GM23338 (cell line): ENCODE measurements at regions not wholly inside any gene's neighbourhood (a gene's known extent, or its start where the extent isn't known, plus 50 kb on each side); places are given as distances from the start of the nearest gene placed in this dataset.

Source experiments
- ATAC-seq: fragments of 200-7000 bp; cut with Tn5 transposase; 3 replicates; pipeline ENCODE4 v1.9.1; 2020
- DNase-seq: peaks from one replicate; pipeline ENCODE4 v3.0.0-alpha.2; 2015; ENCODE audit warnings: low spot score
- H2AFZ ChIP-seq: fragments of 200-600 bp; sonication (generic); 2 replicates; pipeline ENCODE4 v1.8.0; 2016; ENCODE audit warnings: antibody characterized with exemption, mild to moderate bottlenecking, moderate library complexity
- H3F3A ChIP-seq: fragments of 200-600 bp; sonication (generic); replicated peaks from 2 replicates; pipeline ENCODE4 v1.8.0; 2017; ENCODE audit warnings: antibody characterized with exemption, mixed run types, low read depth
- H3K27ac ChIP-seq: fragments of 200-600 bp; sonication (generic); 2 replicates; pipeline ENCODE4 v1.6.1; 2016; ENCODE audit warnings: low read depth
- H3K27me3 ChIP-seq: fragments of 200-600 bp; sonication (generic); 2 replicates; pipeline ENCODE4 v1.8.0; 2016; ENCODE audit warnings: mild to moderate bottlenecking, mixed run types, moderate library complexity; ENCODE audit not compliant: insufficient read depth
- H3K36me3 ChIP-seq: fragments of 200-600 bp; sonication (generic); 2 replicates; pipeline ENCODE4 v1.8.0; 2016; ENCODE audit warnings: mild to moderate bottlenecking; ENCODE audit not compliant: insufficient read depth
- H3K4me1 ChIP-seq: fragments of 200-600 bp; sonication (generic); 2 replicates; pipeline ENCODE4 v1.8.0; 2016; ENCODE audit warnings: mild to moderate bottlenecking, moderate library complexity; ENCODE audit not compliant: insufficient read depth
- H3K4me2 ChIP-seq: fragments of 200-600 bp; sonication (generic); 2 replicates; pipeline ENCODE4 v1.7.1; 2017; ENCODE audit warnings: mixed run types
- H3K4me3 ChIP-seq: fragments of 200-600 bp; sonication (generic); 2 replicates; pipeline ENCODE4 v1.6.1; 2016; ENCODE audit warnings: mixed run types
- H3K79me2 ChIP-seq: fragments of 200-600 bp; sonication (generic); replicated peaks from 2 replicates; pipeline ENCODE4 v1.8.0; 2017; ENCODE audit warnings: mild to moderate bottlenecking; ENCODE audit not compliant: insufficient read depth
- H3K9me2 ChIP-seq: fragments of 200-600 bp; sonication (generic); 2 replicates; pipeline ENCODE4 v1.8.0; 2017; ENCODE audit not compliant: insufficient read depth
- H4K20me1 ChIP-seq: fragments of 200-600 bp; sonication (generic); replicated peaks from 2 replicates; pipeline ENCODE4 v1.8.0; 2017; ENCODE audit warnings: mild to moderate bottlenecking; ENCODE audit not compliant: insufficient read depth
- H3K27ac Mint-ChIP-seq: 2 replicates; pipeline ENCODE4 v1.8.0; 2020; ENCODE audit warnings: inconsistent platforms, mild to moderate bottlenecking, moderate library complexity, mixed read lengths
- H3K27me3 Mint-ChIP-seq: 3 replicates; pipeline ENCODE4 v1.8.0; 2022; ENCODE audit warnings: low read depth, mild to moderate bottlenecking, moderate library complexity, mixed read lengths, inconsistent platforms; ENCODE audit not compliant: insufficient read depth, poor library complexity
- H3K36me3 Mint-ChIP-seq: 3 replicates; pipeline ENCODE4 v1.8.0; 2021; ENCODE audit warnings: low read depth, mild to moderate bottlenecking, inconsistent platforms, moderate library complexity, mixed read lengths
- H3K4me1 Mint-ChIP-seq: 3 replicates; pipeline ENCODE4 v1.8.0; 2020; ENCODE audit warnings: mild to moderate bottlenecking, inconsistent platforms, mixed read lengths
- H3K4me3 Mint-ChIP-seq: 3 replicates; pipeline ENCODE4 v1.8.0; 2021; ENCODE audit warnings: moderate library complexity, mild to moderate bottlenecking, inconsistent platforms, mixed read lengths
- H3K9me3 Mint-ChIP-seq: 3 replicates; pipeline ENCODE4 v1.8.0; 2020; ENCODE audit warnings: moderate library complexity, mild to moderate bottlenecking, inconsistent platforms, mixed read lengths
- ETS1 ChIP-seq: IDR thresholded peaks from 2 replicates; pipeline ENCODE4 v1.6.1; 2016; ENCODE audit warnings: antibody characterized with exemption
- POLR2AphosphoS5 ChIP-seq: IDR thresholded peaks from 2 replicates; pipeline ENCODE4 v1.6.1; 2016; ENCODE audit warnings: antibody characterized with exemption, low read depth
- ZNF114 ChIP-seq: fragments of 250-450 bp; sonication (Bioruptor Pico); IDR thresholded peaks from 2 replicates; pipeline ENCODE4 v1.5.0; 2020; ENCODE audit warnings: mild to moderate bottlenecking, moderate library complexity
- TF ChIP-seq, protein P1 (sequence below): fragments of 250-450 bp; sonication (Bioruptor Pico); IDR thresholded peaks from 2 replicates; pipeline ENCODE4 v1.5.0; 2020; ENCODE audit warnings: mild to moderate bottlenecking, moderate library complexity

DNA sequence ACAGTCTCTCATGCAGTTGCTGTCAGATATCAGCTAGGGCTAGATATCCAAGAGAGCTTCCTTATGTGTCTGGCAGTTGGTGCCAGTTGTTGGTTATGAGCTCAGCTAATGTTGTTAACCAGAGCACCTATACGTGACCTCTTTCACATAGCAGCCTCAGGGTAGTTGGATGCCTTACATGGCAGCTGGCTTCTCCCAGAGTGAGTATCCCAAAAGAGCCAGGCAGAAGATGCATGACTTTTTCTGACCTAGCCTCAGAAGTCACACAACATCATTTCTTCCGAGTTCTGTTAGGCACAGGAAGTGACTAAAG, 175.7 kb downstream of the VEGFA start:
- no peak overlapping the region for H3K4me2 ChIP-seq
- H3K4me1 ChIP-seq, result peaks cover 7% of the 10 kb centered on the region; the same call in 1 of the 2 replicates
- H3K79me2 ChIP-seq, result no peaks in the 10 kb centered on the region
- DNase-seq (no peak), ATAC-seq (no peak)
- no peak overlapping the region for H2AFZ ChIP-seq
- H3K27me3 ChIP-seq, result no peaks in the 10 kb centered on the region
- H3K36me3 ChIP-seq, result no peaks in the 10 kb centered on the region
- H3K9me3 Mint-ChIP-seq, result peaks cover 11% of the 10 kb centered on the region; the same call in 2 of the 3 replicates
- peaks cover 4% of the 10 kb centered on the region for H3K27me3 Mint-ChIP-seq
- H3K27ac Mint-ChIP-seq, result no peak overlapping the region
- H3K4me1 Mint-ChIP-seq, result peaks cover 13% of the 10 kb centered on the region
- H3K9me2 ChIP-seq, result no peaks in the 10 kb centered on the region
- H3F3A ChIP-seq, result no peaks in the 10 kb centered on the region
- no peaks in the 10 kb centered on the region for H4K20me1 ChIP-seq
- TF ChIP-seq ETS1, result no peak
- TF ChIP-seq, protein P1, sequence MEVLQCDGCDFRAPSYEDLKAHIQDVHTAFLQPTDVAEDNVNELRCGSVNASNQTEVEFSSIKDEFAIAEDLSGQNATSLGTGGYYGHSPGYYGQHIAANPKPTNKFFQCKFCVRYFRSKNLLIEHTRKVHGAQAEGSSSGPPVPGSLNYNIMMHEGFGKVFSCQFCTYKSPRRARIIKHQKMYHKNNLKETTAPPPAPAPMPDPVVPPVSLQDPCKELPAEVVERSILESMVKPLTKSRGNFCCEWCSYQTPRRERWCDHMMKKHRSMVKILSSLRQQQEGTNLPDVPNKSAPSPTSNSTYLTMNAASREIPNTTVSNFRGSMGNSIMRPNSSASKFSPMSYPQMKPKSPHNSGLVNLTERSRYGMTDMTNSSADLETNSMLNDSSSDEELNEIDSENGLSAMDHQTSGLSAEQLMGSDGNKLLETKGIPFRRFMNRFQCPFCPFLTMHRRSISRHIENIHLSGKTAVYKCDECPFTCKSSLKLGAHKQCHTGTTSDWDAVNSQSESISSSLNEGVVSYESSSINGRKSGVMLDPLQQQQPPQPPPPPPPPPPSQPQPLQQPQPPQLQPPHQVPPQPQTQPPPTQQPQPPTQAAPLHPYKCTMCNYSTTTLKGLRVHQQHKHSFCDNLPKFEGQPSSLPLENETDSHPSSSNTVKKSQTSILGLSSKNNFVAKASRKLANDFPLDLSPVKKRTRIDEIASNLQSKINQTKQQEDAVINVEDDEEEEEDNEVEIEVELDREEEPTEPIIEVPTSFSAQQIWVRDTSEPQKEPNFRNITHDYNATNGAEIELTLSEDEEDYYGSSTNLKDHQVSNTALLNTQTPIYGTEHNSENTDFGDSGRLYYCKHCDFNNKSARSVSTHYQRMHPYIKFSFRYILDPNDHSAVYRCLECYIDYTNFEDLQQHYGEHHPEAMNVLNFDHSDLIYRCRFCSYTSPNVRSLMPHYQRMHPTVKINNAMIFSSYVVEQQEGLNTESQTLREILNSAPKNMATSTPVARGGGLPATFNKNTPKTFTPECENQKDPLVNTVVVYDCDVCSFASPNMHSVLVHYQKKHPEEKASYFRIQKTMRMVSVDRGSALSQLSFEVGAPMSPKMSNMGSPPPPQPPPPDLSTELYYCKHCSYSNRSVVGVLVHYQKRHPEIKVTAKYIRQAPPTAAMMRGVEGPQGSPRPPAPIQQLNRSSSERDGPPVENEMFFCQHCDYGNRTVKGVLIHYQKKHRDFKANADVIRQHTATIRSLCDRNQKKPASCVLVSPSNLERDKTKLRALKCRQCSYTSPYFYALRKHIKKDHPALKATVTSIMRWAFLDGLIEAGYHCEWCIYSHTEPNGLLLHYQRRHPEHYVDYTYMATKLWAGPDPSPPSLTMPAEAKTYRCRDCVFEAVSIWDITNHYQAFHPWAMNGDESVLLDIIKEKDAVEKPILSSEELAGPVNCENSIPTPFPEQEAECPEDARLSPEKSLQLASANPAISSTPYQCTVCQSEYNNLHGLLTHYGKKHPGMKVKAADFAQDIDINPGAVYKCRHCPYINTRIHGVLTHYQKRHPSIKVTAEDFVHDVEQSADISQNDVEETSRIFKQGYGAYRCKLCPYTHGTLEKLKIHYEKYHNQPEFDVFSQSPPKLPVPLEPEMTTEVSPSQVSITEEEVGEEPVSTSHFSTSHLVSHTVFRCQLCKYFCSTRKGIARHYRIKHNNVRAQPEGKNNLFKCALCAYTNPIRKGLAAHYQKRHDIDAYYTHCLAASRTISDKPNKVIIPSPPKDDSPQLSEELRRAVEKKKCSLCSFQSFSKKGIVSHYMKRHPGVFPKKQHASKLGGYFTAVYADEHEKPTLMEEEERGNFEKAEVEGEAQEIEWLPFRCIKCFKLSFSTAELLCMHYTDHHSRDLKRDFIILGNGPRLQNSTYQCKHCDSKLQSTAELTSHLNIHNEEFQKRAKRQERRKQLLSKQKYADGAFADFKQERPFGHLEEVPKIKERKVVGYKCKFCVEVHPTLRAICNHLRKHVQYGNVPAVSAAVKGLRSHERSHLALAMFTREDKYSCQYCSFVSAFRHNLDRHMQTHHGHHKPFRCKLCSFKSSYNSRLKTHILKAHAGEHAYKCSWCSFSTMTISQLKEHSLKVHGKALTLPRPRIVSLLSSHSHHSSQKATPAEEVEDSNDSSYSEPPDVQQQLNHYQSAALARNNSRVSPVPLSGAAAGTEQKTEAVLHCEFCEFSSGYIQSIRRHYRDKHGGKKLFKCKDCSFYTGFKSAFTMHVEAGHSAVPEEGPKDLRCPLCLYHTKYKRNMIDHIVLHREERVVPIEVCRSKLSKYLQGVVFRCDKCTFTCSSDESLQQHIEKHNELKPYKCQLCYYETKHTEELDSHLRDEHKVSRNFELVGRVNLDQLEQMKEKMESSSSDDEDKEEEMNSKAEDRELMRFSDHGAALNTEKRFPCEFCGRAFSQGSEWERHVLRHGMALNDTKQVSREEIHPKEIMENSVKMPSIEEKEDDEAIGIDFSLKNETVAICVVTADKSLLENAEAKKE (CRISPR knock-in tag), result no peak
- no peaks in the 10 kb centered on the region for H3K36me3 Mint-ChIP-seq
- H3K27ac ChIP-seq, result no peak overlapping the region
- no peak overlapping the region for H3K4me3 ChIP-seq
- H3K4me3 Mint-ChIP-seq, result no peak overlapping the region

DNA sequence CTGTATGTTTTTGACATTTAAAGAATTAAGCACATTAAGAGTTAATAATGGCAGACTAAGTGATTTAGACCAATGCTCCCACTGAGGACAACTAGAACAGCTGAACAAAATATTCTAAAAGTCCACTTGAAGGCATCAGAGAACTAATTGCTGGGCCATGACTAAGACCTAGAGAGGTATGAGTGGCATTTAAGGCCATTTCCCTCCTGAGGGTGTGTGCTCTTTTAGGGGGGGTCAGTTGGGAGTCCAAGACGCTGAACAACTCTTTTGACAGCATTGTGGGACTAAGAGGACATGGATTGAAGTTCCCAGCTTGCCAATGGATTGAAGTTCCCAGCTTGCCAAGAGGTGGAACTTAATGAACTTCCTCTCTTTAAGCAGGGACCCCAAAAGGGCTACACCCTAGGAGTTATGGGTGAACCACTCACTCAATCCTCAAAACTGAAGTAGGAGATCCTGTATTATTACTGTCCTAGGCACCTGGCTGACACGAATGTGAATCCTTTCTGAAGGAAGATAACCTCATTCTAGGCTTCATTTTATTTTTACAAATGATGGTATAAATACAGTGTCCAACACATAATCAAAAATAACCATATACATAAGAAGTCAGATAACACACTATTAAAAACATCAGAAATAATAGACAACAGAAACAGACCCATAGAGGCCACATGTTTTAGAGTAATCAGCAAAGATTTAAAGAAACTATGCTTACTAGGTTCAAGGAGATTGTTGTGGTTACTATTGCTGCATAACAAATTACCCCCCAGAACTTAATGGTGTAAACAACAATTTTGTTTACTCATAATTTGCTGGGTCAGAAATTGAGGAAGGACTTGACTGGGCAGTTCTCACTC, 175.1 kb downstream of the VEGFA start:
- Mint-ChIP-seq H3K4me1 (peaks cover 13% of the 10 kb centered on the region), H3K9me3 (peaks cover 11% of the 10 kb centered on the region; the same call in 2 of the 3 replicates), H3K27ac (no peak overlapping the region), H3K27me3 (peaks cover 4% of the 10 kb centered on the region), H3K36me3 (no peaks in the 10 kb centered on the region), H3K4me3 (no peak overlapping the region)
- Histone ChIP-seq H3K4me2 (no peak overlapping the region), H2AFZ (no peak overlapping the region), H3F3A (no peaks in the 10 kb centered on the region), H3K36me3 (no peaks in the 10 kb centered on the region), H3K27me3 (no peaks in the 10 kb centered on the region), H3K9me2 (no peaks in the 10 kb centered on the region), H4K20me1 (no peaks in the 10 kb centered on the region), H3K4me3 (no peak overlapping the region), H3K27ac (no peak overlapping the region), H3K4me1 (peaks cover 7% of the 10 kb centered on the region; the same call in 1 of the 2 replicates), H3K79me2 (no peaks in the 10 kb centered on the region)
- ATAC-seq (no peak), DNase-seq (no peak)
- TF ChIP-seq POLR2AphosphoS5 (no peak), ZNF114 (no peak)
